GM19372 (cell line): ENCODE measurements at regions not wholly inside any gene's neighbourhood (a gene's known extent, or its start where the extent isn't known, plus 50 kb on each side); places are given as distances from the start of the nearest gene placed in this dataset.

Source experiments
- ATAC-seq: cut with Tn5 transposase; IDR thresholded peaks from one replicate; pipeline ENCODE4 v1.9.1; 2021; ENCODE audit warnings: mild to moderate bottlenecking, low read depth, moderate library complexity; ENCODE audit not compliant: unreplicated experiment

DNA sequence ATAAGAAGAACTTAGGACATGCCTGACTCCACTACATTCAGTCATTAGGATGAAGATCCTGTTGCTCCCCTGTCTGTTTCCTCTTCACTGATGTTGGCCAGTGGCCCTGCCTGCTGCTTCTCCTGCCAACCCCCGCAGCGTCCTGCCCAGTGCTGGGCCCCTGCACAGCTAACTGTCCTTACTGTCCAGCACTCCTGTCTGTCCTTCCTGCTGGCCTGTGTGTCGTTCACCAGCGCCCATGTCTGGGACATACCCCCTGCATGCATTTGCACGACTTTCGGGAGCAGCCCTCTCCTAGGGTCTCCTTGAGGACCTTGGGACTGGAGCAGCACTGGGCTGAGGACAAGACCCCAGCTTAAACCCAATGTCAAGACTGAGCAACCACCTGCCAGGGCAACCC is 547.6 kb downstream of the BNC2 start:
- ATAC-seq: no peak

GRCh38 chr9:16325966-16326365 is 544.5 kb downstream of the BNC2 start:
- no peak for ATAC-seq

DNA sequence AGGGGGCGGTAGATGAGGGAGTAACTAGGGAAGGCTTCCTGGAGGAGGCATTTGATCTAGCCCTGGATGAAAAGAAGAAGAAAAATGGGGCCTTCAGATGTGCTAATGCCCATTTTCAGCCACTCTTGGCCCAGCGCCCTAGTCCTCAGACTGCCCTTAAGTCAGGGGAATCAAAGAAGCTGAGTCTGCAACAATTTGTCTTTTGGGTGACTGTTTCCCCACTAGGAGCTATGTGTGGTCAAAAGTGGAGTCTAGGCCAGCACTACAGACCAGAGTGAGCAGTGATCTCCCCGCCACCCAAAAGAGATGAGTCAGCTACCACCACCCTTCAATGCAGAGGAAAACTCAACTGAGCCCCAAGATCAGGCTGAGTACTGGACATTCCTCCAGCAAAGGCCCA is 542.1 kb downstream of the BNC2 start:
- no peak for ATAC-seq

DNA sequence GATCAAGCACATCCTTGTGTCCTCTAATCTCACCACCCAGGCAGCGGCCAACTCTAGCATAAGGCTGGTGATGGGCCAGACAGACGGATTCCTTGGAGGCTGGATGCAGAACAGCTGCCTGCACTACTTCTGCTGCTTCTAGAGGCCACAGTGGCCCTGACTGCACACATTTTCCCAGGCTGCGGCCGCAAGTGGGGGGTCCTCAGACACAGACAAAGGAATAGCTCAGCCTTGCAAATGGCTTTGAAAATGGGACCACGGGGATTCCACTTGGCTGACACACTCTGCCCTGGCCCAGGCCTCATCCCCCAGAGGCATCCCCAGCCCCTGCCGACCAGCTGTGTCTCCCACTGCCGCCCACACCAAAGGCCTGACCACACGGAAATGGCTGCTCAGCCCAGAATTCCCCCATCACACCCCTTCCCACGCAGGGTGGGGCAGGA is 540.8 kb downstream of the BNC2 start:
- no peak for ATAC-seq

DNA sequence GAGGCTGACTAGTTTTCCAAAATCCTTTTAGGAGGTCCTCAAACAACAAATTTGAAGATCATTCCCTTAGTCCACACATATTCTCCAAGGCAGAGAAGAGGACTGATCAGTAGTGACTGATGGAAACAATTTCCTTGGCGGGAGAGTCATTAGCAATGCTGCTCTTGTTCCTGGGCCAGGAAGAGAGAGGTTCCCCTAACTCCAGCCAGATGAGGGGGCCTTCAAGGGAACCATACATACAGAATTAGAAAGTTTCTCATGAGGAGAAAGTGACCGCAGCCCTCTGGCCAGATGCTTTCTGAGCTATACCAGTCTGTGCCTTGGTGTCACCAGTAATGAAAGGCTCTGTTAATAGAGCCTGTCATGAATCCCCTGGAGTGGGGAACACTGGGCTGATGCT is 539.4 kb downstream of the BNC2 start:
- no peak for ATAC-seq

DNA sequence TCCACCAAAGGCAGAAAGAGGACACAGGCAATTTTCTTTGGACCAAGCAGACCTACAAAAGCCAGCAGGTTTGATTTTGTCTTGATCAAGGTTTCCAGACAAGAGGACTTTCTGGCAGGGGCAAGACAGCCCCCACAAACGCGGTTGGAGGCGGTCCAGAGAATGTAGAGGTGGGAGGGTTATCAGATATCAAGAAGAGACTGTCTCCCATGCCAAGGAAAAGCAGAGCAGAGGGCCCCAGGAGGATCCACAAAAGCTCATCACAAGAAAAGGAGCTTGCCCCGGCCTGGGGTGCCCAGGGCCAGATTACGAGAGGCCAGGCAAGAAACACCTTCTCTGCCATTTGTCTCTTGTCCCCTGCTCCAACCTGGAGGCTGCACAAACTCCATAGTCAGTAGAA is 538.9 kb downstream of the BNC2 start:
- no peak for ATAC-seq

DNA sequence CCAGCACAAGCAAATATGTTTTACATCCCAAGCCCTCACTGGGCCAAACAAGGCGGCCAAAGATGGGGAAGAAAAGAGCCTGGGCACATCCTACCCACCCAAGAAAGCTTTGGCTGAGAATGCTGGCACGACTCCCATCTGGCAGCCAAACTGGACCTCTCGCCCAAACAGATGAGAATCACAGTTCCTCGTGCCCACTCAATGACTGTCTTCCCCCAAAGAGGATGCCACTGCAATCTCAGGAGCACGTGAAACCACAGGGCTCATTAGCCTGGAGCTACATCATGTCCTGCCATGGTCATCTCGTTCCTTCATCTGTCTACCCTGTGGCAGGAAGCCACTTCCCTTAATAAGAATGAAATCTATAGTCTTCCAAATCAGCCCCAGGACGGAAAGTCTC is 536.8 kb downstream of the BNC2 start:
- no peak for ATAC-seq

- ATAC-seq: no peak
These were observed 534.5 kb downstream of the BNC2 start for GRCh38 chr9:16335788-16336580.

DNA sequence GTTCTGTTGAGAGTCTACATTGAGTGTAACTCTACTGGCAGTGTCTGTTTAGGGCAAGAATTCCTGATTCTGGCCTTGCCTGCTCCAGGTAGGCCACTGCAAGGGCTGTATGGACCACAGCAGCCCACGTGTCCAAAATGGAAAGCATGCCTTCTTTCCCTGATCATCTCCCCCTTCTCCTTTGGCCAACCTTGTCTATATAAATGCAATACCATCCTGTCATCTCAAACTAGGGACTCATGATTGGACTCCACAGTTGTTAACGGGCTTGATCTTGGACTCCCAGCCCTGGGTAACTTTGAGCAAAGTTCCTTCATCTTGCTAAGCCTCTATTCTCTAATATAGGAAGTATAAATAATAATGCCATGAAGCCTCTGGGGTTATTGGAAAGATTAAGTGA is 533.6 kb downstream of the BNC2 start:
- ATAC-seq: no peak

DNA sequence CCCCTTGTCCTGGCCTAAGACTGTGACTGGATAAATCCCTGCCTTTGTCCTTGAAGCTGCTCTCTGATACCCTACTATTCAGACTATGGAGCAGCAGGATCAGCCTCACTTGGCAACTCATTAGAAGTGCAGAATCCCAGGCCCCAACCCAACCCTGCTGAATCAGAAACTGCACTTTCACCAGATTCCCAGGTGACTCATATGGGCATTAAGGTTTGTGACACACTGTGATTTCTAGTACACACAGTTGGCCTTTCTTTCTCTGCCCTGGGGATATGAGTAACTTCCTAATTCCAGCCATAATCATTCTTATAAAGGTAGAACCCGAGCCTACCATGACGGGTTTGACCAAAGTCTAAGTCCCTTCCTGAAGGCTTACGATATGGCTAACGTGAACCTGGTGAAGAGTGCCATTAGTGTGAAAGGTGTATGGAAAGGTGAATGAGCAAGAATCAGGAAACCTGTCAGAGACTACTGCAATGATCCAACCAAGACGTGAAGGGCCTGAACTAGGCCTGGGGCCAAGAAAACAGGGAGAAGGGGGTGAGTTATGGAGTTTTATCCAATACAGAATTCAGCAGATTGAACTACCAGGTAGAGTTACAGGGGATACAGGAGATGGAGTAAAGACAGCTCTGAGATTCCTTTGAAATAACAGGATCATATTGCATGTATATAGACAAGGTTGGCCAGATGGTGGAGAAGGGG is 533.0 kb downstream of the BNC2 start:
- no peak for ATAC-seq

DNA sequence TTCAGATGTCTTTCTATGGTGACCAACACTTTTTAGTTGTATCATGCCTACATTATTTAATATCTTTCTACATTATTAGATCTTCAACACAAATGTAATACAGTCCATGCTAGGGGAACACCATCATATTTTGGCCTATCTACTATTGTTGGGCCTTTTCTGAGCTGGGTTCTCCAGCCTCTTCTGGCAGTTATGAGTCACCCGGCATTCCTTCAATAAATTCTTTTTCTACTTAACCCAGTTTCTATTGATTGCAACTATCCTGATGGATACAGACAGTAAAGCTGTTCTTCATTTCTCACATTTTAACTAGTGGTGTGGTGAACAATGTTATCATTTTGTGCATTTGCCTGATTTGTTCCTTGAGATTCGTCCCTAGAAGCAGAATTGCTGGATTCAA is 529.3 kb downstream of the BNC2 start:
- ATAC-seq: no peak

- no peak for ATAC-seq
These were observed 528.0 kb downstream of the BNC2 start for GRCh38 chr9:16342246-16343020.

DNA sequence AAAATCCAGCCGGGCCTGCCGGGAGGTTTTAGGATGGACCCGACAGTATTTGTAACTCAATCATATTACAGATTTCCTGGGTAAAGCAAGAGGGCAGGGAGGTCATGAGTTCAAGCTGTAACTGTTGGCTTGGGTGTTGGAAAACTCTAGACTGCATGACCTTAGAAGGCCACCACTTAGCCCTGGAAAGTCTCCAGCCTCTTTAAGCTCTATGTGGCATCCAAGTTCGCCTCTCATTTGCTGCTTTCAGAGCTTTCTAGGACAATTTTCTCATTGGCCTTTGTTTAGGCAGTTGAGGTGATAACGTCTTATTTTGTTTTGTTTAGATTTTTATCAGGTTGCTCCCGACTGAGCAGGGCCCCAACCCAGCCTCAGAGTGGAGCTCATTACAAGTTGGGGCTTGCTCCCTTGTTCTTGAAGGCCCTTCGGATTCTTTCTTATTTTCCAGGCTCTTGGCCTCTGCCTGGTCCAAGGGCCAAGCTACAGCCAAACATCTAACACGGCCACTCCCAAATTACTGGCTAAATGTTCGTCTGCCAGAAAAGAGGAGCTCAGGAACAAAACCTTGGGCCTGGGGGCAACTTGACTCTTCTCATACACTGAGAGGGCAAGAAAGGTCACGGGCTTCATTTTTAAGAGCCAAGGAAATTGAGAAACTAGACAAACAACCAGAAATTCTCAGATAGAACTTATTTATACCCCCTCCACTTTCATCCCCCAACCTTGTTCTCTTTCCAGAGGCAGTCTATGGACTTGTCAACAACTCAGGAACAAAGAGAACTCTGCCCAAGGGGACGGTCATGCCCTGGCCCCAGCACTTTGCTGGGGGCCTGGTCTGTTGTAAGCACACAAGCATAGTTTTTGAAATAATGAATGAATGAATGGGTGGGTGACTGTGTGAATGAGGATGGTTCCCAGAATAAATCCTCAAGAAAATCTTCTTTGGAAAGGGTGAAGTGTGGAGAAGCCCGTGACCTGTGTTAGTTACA is 526.9 kb downstream of the BNC2 start:
- ATAC-seq: no peak

DNA sequence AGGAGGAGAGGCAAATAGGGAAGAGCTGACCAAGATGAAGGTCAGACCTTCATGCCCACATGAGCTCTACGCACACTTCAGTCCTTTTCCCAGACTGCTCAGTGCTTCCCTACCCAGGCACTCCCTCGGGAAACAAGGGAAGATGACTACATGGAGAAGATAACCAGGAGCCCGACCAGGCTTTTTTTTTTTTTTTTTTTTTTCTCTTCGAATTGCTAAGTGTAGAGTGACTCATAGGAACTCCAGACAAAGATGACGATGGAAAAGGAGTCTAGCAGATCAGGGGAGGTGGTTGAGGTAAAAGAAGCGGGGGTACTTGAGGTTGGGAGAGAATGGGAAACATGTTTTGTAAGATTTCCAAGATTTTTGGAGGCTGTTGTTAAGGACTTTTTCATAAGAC is 526.1 kb downstream of the BNC2 start:
- no peak for ATAC-seq

DNA sequence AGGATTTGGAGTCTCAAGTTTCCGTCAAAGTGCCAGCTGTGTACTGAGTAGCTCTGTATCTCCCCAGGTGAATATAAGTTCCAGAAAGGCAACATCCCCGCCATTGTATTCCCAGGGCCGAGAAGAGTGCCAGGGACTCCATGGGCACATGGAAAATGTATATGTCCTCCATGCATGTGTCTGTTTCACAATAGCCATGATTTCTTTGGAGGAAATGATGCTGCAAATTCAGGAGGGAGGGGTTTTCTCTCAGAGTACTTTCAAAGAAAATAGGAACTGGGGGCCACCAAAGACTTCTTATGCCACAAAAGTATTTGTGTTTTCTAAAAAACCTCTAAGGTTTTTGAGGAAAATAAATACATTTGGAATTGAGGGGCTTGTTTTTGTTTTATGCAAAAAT is 524.6 kb downstream of the BNC2 start:
- ATAC-seq: no peak

- no peak for ATAC-seq
These were observed 522.6 kb downstream of the BNC2 start for GRCh38 chr9:16347886-16348285.

DNA sequence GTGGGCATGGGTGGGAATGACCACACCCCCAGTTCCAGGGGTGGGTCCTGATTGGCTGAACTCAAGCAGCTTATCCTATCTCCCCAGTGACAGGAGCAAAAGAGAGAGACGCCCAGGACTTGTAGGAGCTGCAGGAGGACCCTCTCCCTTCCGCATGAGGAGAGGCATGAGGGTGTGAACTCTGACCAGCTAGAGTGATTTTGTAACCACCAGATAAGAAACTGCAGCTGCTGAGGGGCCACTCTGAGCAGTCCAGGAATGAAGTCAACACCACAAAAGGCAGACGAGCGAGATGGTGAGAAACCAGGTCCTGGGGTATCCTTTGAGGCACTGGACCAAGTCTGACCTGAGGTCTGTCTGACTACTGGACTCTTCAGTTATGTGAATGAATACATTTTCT is 521.9 kb downstream of the BNC2 start:
- ATAC-seq: no peak

- no peak for ATAC-seq
These were observed 518.2 kb downstream of the BNC2 start for GRCh38 chr9:16352251-16352650.

DNA sequence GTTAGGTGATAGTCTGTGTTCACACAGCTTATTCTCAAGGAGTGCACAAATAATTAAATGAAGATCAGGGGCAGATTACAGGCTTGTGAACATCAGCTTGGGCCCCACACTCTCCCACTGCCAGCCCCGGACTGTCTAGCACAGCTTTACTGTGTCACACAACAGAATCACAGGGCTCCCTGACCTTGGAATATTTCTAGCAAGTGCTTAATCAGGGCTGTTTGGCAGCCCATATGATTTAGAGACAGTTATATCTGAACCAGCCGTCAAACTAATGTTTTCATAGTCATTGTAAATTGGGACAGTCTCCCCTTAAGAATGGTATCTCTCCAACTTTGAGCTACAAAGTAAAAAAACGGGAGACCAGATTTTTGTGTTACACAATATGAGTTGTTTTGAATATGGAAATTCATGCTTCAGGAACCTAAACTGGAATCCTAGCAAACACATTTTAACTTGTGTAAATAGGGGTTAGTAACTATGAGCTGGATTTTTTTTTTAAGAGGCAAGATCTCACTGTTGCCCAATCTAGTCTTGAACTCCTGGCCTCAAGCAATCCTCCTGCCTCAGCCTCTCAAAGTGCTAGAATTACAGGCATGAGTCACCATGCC is 517.6 kb downstream of the BNC2 start:
- no peak for ATAC-seq
